Transverse colon (tissue), 4 donors: ENCODE measurements at regions not wholly inside any gene's neighbourhood (a gene's known extent, or its start where the extent isn't known, plus 50 kb on each side); places are given as distances from the start of the nearest gene placed in this dataset.

Experiments used
- DNase-seq: peaks from one replicate; pipeline ENCODE4 v3.0.0-alpha.2; 2019
- H3K27ac ChIP-seq, 4 donors: fragments of 200-600 bp; sonication (generic); 2 replicates each; pipeline ENCODE4 v1.5.1; 2016 to 2018; ENCODE audit warnings: inconsistent platforms in 4 of 4
- H3K27me3 ChIP-seq: fragments of 200-600 bp; sonication (generic); 2 replicates; pipeline ENCODE4 v1.5.1; 2017; ENCODE audit warnings: inconsistent platforms
- H3K36me3 ChIP-seq, 4 donors: fragments of 200-600 bp; sonication (generic); 2 replicates each; pipeline ENCODE4 v1.5.1; 2017 to 2019; ENCODE audit warnings: inconsistent platforms in 4 of 4
- H3K4me1 ChIP-seq, 4 donors: fragments of 200-600 bp; sonication (generic); 2 replicates each; pipeline ENCODE4 v1.5.1; 2017 to 2020; ENCODE audit warnings: inconsistent platforms in 4 of 4
- H3K4me3 ChIP-seq, 4 donors: fragments of 200-600 bp; sonication (generic); 1 replicate in 1 of 4; 2 replicates in 3 of 4; pipeline versions ENCODE4 v1.5.1 to v1.6.1; 2017 to 2019; ENCODE audit warnings: inconsistent platforms in 4 of 4
- H3K9me3 ChIP-seq, 2 donors: fragments of 200-600 bp; sonication (generic); 2 replicates each; pipeline ENCODE4 v1.5.1; 2017 to 2019; ENCODE audit warnings: inconsistent platforms in 2 of 2
- EP300 ChIP-seq: sonication (generic); formaldehyde crosslinking; IDR thresholded peaks from one replicate; pipeline ENCODE4 v1.6.1; 2017; ENCODE audit warnings: antibody characterized with exemption, low read depth
- POLR2A ChIP-seq: fragments of 450-650 bp; IDR thresholded peaks from one replicate; pipeline ENCODE4 v1.6.1; 2016; ENCODE audit warnings: antibody characterized with exemption, mild to moderate bottlenecking, moderate library complexity
- POLR2AphosphoS5 ChIP-seq, 3 donors: sonication (generic); formaldehyde crosslinking; IDR thresholded peaks; one replicate each; pipeline ENCODE4 v1.6.1; 2016; ENCODE audit warnings: antibody characterized with exemption in 3 of 3
- WGBS, 2 donors: methylation state at CpG; one replicate each; pipeline ENCODE4 v1.1.5; 2018; ENCODE audit warnings: low coverage in 1 of 2; 5-methylcytosine and 5-hydroxymethylcytosine counted together
- in situ Hi-C, 4 donors: fragments of 200-750 bp; cut with MboI; loops; one replicate each; pipeline versions ENCODE4 v1.15.0 to v1.15.1; 2017; ENCODE audit warnings: low sequenced_read_pairs in 3 of 4, low pct_ligation_motif_present in 1 of 4, low pct_unique_long_range_greater_than_20kb in 1 of 4
- intact Hi-C: fragments of 100-400 bp; cut with DNase I; formaldehyde crosslinking; loops from one replicate; pipeline ENCODE4 v1.15.1; 2023; ENCODE audit warnings: low total_unique reads
- TF ChIP-seq, protein P1 (sequence below), 5 experiments: fragments of 200-600 bp in 3 of 5; fragments of 450-650 bp in 2 of 5; sonication (generic) in 3 of 5; IDR thresholded peaks; 1 replicate in 2 of 5; 2 replicates in 3 of 5; pipeline ENCODE4 v1.5.1; 2016 to 2017; ENCODE audit warnings: antibody characterized with exemption in 5 of 5, inconsistent platforms in 3 of 5, mild to moderate bottlenecking in 2 of 5, moderate library complexity in 1 of 5

- Histone ChIP-seq H3K4me1 (no peaks in the 10 kb centered on the region), H3K27me3 (no peaks in the 10 kb centered on the region), H3K9me3 (no peaks in the 10 kb centered on the region), H3K4me3 (no peak overlapping the region), H3K27ac (no peak overlapping the region), H3K36me3 (no peaks in the 10 kb centered on the region)
- no peak for DNase-seq
- in situ Hi-C loops, result no loop called here
- 60 to 62% methylated on average over 2 of the region's 2 CpGs for WGBS, 2 donors
- intact Hi-C loops, result no loop called here
- no peak for TF ChIP-seq POLR2AphosphoS5 (IDR thresholded peaks at IDR 0.05)
- TF ChIP-seq, protein P1, sequence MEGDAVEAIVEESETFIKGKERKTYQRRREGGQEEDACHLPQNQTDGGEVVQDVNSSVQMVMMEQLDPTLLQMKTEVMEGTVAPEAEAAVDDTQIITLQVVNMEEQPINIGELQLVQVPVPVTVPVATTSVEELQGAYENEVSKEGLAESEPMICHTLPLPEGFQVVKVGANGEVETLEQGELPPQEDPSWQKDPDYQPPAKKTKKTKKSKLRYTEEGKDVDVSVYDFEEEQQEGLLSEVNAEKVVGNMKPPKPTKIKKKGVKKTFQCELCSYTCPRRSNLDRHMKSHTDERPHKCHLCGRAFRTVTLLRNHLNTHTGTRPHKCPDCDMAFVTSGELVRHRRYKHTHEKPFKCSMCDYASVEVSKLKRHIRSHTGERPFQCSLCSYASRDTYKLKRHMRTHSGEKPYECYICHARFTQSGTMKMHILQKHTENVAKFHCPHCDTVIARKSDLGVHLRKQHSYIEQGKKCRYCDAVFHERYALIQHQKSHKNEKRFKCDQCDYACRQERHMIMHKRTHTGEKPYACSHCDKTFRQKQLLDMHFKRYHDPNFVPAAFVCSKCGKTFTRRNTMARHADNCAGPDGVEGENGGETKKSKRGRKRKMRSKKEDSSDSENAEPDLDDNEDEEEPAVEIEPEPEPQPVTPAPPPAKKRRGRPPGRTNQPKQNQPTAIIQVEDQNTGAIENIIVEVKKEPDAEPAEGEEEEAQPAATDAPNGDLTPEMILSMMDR (IDR thresholded peaks at IDR 0.05), result no peak
- no peak for TF ChIP-seq POLR2A
- no peak for TF ChIP-seq EP300
These were observed 189.0 kb upstream of the DAB1 start for GRCh38 chr1:57612833-57613232.

- in situ Hi-C loops (no loop called here), intact Hi-C loops (no loop called here)
- H3K9me3 ChIP-seq, result no peaks in the 10 kb centered on the region
- 82 to 90% methylated on average over 6 to 8 of the region's 8 CpGs for WGBS, 2 donors
- no peaks in the 10 kb centered on the region for H3K4me1 ChIP-seq
- no peaks in the 10 kb centered on the region for H3K36me3 ChIP-seq
- H3K27me3 ChIP-seq, result no peaks in the 10 kb centered on the region
- no peak overlapping the region for H3K4me3 ChIP-seq
- DNase-seq, result no peak
- no peak overlapping the region for H3K27ac ChIP-seq
- no peak for TF ChIP-seq EP300
- TF ChIP-seq, protein P1 (IDR thresholded peaks at IDR 0.05), result no peak
- no peak for TF ChIP-seq POLR2A
- TF ChIP-seq POLR2AphosphoS5 (IDR thresholded peaks at IDR 0.05), result no peak
These were observed 182.1 kb upstream of the DAB1 start for GRCh38 chr1:57605933-57606332.

GRCh38 chr1:57603696-57604095, 179.8 kb upstream of the DAB1 start:
- no peaks in the 10 kb centered on the region for H3K9me3 ChIP-seq
- H3K4me3 ChIP-seq, result no peak overlapping the region
- in situ Hi-C loops, result no loop called here
- H3K27ac ChIP-seq, result no peak overlapping the region
- no peaks in the 10 kb centered on the region for H3K36me3 ChIP-seq
- TF ChIP-seq, protein P1 (IDR thresholded peaks at IDR 0.05), result no peak
- TF ChIP-seq EP300, result no peak
- TF ChIP-seq POLR2AphosphoS5 (IDR thresholded peaks at IDR 0.05), result no peak
- no peak for TF ChIP-seq POLR2A
- intact Hi-C loops, result no loop called here
- WGBS, 2 donors, result 52 to 67% methylated on average over 3 to 6 of the region's 6 CpGs
- DNase-seq, result no peak
- no peaks in the 10 kb centered on the region for H3K4me1 ChIP-seq
- H3K27me3 ChIP-seq, result no peaks in the 10 kb centered on the region

DNA sequence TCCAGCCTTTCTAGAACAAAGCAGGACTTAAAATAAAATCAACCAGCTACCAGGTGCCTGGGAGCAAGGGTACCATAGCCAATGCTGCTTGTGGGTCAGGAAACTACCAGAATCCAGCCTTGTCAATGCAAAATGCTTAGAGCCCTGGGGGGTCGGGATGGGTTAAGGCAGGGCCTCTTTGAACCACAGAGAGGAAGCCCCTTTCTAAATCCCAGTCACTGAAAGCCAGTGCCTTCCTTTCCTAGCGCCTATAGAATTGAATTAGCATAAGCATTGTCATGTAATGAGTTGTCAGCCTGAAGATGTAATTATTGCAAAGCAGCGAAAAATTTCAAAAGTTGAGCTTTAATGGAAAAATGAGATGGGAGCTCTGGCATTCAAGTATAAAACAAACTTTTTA, 176.6 kb upstream of the DAB1 start:
- H3K36me3 ChIP-seq, result no peaks in the 10 kb centered on the region
- no peak overlapping the region for H3K27ac ChIP-seq
- H3K9me3 ChIP-seq, result no peaks in the 10 kb centered on the region
- no peak overlapping the region for H3K4me3 ChIP-seq
- TF ChIP-seq, protein P1 (IDR thresholded peaks at IDR 0.05), result no peak
- TF ChIP-seq EP300 (no peak), POLR2A (no peak), POLR2AphosphoS5 (IDR thresholded peaks at IDR 0.05) (no peak)
- WGBS, 2 donors, result 65 to 86% methylated on average over 2 to 3 of the region's 3 CpGs
- in situ Hi-C loops, result no loop called here
- H3K27me3 ChIP-seq, result no peaks in the 10 kb centered on the region
- H3K4me1 ChIP-seq, result no peaks in the 10 kb centered on the region
- no peak for DNase-seq
- intact Hi-C loops, result no loop called here
